ENCODE measurements at regions not wholly inside any gene's neighbourhood (a gene's known extent, or its start where the extent isn't known, plus 50 kb on each side); places are given as distances from the start of the nearest gene placed in this dataset.

- TF ChIP-seq CTCF (IDR thresholded peaks at IDR 0.05; ENCODE audit: poor library complexity) (no peak), EZH2phosphoT487 (IDR thresholded peaks at IDR 0.05; ENCODE audit: low read depth, severe bottlenecking, unreplicated experiment) (no peak)
These were observed 51.4 kb upstream of the GPC1 start for GRCh38 chr2:240383871-240384700.
